Natural killer cell (primary cell): ENCODE measurements at regions not wholly inside any gene's neighbourhood (a gene's known extent, or its start where the extent isn't known, plus 50 kb on each side); places are given as distances from the start of the nearest gene placed in this dataset.
"Not testable (repeated sequence)": the region's sequence is repeated elsewhere in the genome, so short reads cannot be mapped to it uniquely, and the experiment has no call there.

ENCODE experiments used
- ATAC-seq, 3 donors: fragments of 150-1000 bp in 2 of 3; fragments of 200-7000 bp in 1 of 3; cut with Tn5 transposase; 1 replicate in 1 of 3; 2 replicates in 2 of 3; pipeline ENCODE4 v1.10.0; 2021; ENCODE audit warnings: mild to moderate bottlenecking in 2 of 3, moderate library complexity in 2 of 3
- DNase-seq, 2 donors: peaks; one replicate each; pipeline versions ENCODE4 v3.0.0 to v3.0.0-alpha.2; 2013 to 2021; ENCODE audit warnings: mixed read lengths in 1 of 2
- H3K27ac ChIP-seq: one replicate; pipeline ENCODE4 v1.5.1; 2013; ENCODE audit warnings: mild to moderate bottlenecking, low read length
- H3K27me3 ChIP-seq: one replicate; pipeline ENCODE4 v1.6.1; 2013; ENCODE audit warnings: low read length; ENCODE audit not compliant: control insufficient read depth, insufficient read depth
- H3K36me3 ChIP-seq: one replicate; pipeline ENCODE4 v1.6.1; 2013; ENCODE audit warnings: low read length; ENCODE audit not compliant: control insufficient read depth, insufficient read depth
- H3K4me1 ChIP-seq: one replicate; pipeline ENCODE4 v1.6.1; 2013; ENCODE audit warnings: low read length; ENCODE audit not compliant: control insufficient read depth, insufficient read depth
- H3K4me3 ChIP-seq: one replicate; pipeline ENCODE4 v1.5.1; 2013; ENCODE audit warnings: low read length
- H3K9me3 ChIP-seq: one replicate; pipeline ENCODE4 v1.6.1; 2013; ENCODE audit warnings: low read length; ENCODE audit not compliant: control insufficient read depth, insufficient read depth
- H3K27ac Mint-ChIP-seq, 2 donors: one replicate each; pipeline ENCODE4 v1.8.0; 2022; ENCODE audit warnings: mild to moderate bottlenecking in 2 of 2, mixed read lengths in 2 of 2, moderate library complexity in 1 of 2
- H3K27me3 Mint-ChIP-seq, 2 donors: one replicate each; pipeline ENCODE4 v1.8.0; 2022; ENCODE audit warnings: low read depth in 2 of 2, mixed read lengths in 2 of 2
- H3K36me3 Mint-ChIP-seq: one replicate; pipeline ENCODE4 v1.8.0; 2022; ENCODE audit warnings: mixed read lengths
- H3K4me1 Mint-ChIP-seq, 2 donors: one replicate each; pipeline ENCODE4 v1.8.0; 2022; ENCODE audit warnings: mixed read lengths in 2 of 2
- H3K4me3 Mint-ChIP-seq: one replicate; pipeline ENCODE4 v1.8.0; 2022; ENCODE audit warnings: mild to moderate bottlenecking, moderate library complexity, mixed read lengths
- H3K9me3 Mint-ChIP-seq, 2 donors: one replicate each; pipeline ENCODE4 v1.8.0; 2022; ENCODE audit warnings: mixed read lengths in 2 of 2
- WGBS: methylation state at CpG from one replicate; pipeline ENCODE4 v1.1.7; 2013; ENCODE audit warnings: missing lambda C conversion rate; ENCODE audit not compliant: insufficient coverage; 5-methylcytosine and 5-hydroxymethylcytosine counted together
- intact Hi-C: fragments of 100-400 bp; cut with micrococcal nuclease; formaldehyde crosslinking; loops from one replicate; pipeline ENCODE4 v1.14.2; 2022
- TF ChIP-seq, protein P1 (sequence below): fragments of 200-600 bp; IDR thresholded peaks from one replicate; pipeline ENCODE4 v1.8.0; 2022; ENCODE audit warnings: antibody characterized with exemption

GRCh38 chr7:130955565-130955919, 221.5 kb upstream of the KLF14 start:
- Mint-ChIP-seq H3K9me3 (no peaks in the 10 kb centered on the region), H3K4me1 (peaks cover 51 to 52% of the 10 kb centered on the region in 2 donors), H3K27ac (peak overlapping the region; percentile 74 to 85), H3K36me3 (no peaks in the 10 kb centered on the region), H3K27me3 (no peaks in the 10 kb centered on the region), H3K4me3 (no peak overlapping the region)
- Histone ChIP-seq H3K4me1 (peaks cover 43% of the 10 kb centered on the region), H3K27me3 (no peaks in the 10 kb centered on the region), H3K36me3 (peaks cover 14% of the 10 kb centered on the region), H3K27ac (no peak overlapping the region), H3K9me3 (no peaks in the 10 kb centered on the region), H3K4me3 (no peak overlapping the region)
- TF ChIP-seq, protein P1, sequence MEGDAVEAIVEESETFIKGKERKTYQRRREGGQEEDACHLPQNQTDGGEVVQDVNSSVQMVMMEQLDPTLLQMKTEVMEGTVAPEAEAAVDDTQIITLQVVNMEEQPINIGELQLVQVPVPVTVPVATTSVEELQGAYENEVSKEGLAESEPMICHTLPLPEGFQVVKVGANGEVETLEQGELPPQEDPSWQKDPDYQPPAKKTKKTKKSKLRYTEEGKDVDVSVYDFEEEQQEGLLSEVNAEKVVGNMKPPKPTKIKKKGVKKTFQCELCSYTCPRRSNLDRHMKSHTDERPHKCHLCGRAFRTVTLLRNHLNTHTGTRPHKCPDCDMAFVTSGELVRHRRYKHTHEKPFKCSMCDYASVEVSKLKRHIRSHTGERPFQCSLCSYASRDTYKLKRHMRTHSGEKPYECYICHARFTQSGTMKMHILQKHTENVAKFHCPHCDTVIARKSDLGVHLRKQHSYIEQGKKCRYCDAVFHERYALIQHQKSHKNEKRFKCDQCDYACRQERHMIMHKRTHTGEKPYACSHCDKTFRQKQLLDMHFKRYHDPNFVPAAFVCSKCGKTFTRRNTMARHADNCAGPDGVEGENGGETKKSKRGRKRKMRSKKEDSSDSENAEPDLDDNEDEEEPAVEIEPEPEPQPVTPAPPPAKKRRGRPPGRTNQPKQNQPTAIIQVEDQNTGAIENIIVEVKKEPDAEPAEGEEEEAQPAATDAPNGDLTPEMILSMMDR = no peak
- DNase-seq (no peak), ATAC-seq (no peak)
- intact Hi-C loops = no loop called here

DNA sequence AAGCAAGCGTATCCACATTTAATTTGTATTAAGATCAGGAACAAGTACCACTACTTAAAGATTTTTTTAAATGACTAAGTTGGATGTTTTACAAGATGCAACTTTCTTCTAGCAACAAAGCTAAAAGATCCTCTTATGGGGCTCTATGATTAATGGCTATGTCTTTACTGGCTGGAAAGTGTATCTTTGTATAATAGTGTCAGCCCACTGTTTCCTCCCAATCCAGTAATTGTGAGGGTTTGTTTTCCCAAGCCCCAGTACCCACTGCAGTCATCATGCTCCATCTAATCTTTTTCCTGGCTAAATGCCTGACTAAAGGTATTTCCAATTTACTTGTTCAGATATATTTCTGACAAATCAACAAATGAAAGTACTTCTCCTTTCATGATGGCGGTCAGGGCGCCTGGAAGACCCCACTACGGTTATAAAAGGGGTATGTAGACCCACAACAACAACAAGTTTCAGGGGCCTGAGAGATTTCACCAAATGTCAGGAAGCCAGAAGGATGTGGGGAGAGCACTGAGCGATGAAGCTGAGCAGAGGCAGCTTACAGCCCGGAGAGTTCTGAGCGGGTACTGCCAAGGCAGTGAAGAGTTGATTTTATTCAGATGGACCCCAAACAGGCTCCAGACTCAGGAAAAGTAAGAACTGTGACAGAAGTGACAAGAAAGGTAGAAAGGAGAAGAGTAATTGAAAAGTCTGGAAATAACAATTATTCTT, 222.6 kb upstream of the KLF14 start:
- H3K27me3 Mint-ChIP-seq = no peaks in the 10 kb centered on the region
- ATAC-seq (no peak), DNase-seq (peak in 1 of 2 donors; percentile 51)
- WGBS = 6% methylated on average over 6 of the region's 7 CpGs
- Histone ChIP-seq H3K4me1 (peaks cover 40% of the 10 kb centered on the region), H3K4me3 (no peak overlapping the region), H3K27me3 (no peaks in the 10 kb centered on the region), H3K9me3 (no peaks in the 10 kb centered on the region), H3K36me3 (peaks cover 10% of the 10 kb centered on the region), H3K27ac (peak overlapping the region; percentile 58)
- H3K27ac Mint-ChIP-seq = peak overlapping the region; percentile 74 to 85
- intact Hi-C loops = no loop called here
- TF ChIP-seq, protein P1 = no peak
- H3K36me3 Mint-ChIP-seq = no peaks in the 10 kb centered on the region
- H3K4me3 Mint-ChIP-seq = peak overlapping the region; percentile 74
- no peaks in the 10 kb centered on the region for H3K9me3 Mint-ChIP-seq
- peaks cover 61 to 62% of the 10 kb centered on the region in 2 donors for H3K4me1 Mint-ChIP-seq

- no peaks in the 10 kb centered on the region for H3K9me3 Mint-ChIP-seq
- H3K27me3 Mint-ChIP-seq = no peaks in the 10 kb centered on the region
- H3K27ac Mint-ChIP-seq = peak overlapping the region; percentile 74 to 85
- Histone ChIP-seq H3K4me3 (no peak overlapping the region), H3K27me3 (no peaks in the 10 kb centered on the region), H3K36me3 (peaks cover 5% of the 10 kb centered on the region), H3K4me1 (peaks cover 40% of the 10 kb centered on the region), H3K9me3 (no peaks in the 10 kb centered on the region), H3K27ac (peak overlapping the region; percentile 58)
- ATAC-seq = no peak
- 0% methylated on average over 1 of the region's 2 CpGs for WGBS
- peak in 1 of 2 donors; percentile 68 for DNase-seq
- peak overlapping the region; percentile 74 for H3K4me3 Mint-ChIP-seq
- H3K36me3 Mint-ChIP-seq = no peaks in the 10 kb centered on the region
- H3K4me1 Mint-ChIP-seq = peaks cover 66 to 67% of the 10 kb centered on the region in 2 donors
- intact Hi-C loops = no loop called here
- TF ChIP-seq, protein P1 = no peak
Measured at GRCh38 chr7:130957137-130957513, 223.1 kb upstream of the KLF14 start.

- intact Hi-C loops, H3K27me3 ChIP-seq, H3K36me3 Mint-ChIP-seq, H3K9me3 Mint-ChIP-seq, DNase-seq, ATAC-seq, H3K9me3 ChIP-seq, H3K27me3 Mint-ChIP-seq, H3K36me3 ChIP-seq, H3K4me3 ChIP-seq: not testable (repeated sequence)
- Histone ChIP-seq H3K27ac (peak overlapping the region; percentile 33), H3K4me1 (peaks cover 43% of the 10 kb centered on the region)
- Mint-ChIP-seq H3K27ac (peak overlapping the region; percentile 74 to 85), H3K4me3 (peak overlapping the region; percentile 40), H3K4me1 (peaks cover 74% of the 10 kb centered on the region in 2 donors)
- WGBS = 44% methylated on average over 4 of the region's 6 CpGs
Measured at GRCh38 chr7:130957722-130958435, 223.9 kb upstream of the KLF14 start.
